CD4-positive, CD25-positive, alpha-beta regulatory T cell (primary cell): ENCODE measurements at regions not wholly inside any gene's neighbourhood (a gene's known extent, or its start where the extent isn't known, plus 50 kb on each side); places are given as distances from the start of the nearest gene placed in this dataset.

ENCODE experiments used
- ATAC-seq, 2 donors: fragments of 150-1000 bp; cut with Tn5 transposase; one replicate each; pipeline ENCODE4 v1.10.0; 2021; ENCODE audit warnings: low read depth in 2 of 2, moderate number of reproducible peaks in 2 of 2, moderate library complexity in 1 of 2
- DNase-seq, 3 donors: peaks; one replicate each; pipeline versions ENCODE4 v3.0.0 to v3.0.0-alpha.2; 2012 to 2022; ENCODE audit warnings: mixed read lengths in 1 of 3
- H3K27ac ChIP-seq: one replicate; pipeline ENCODE4 v1.7.0; 2013; ENCODE audit warnings: mild to moderate bottlenecking, low read length; ENCODE audit not compliant: insufficient read depth, poor library complexity, severe bottlenecking
- H3K27me3 ChIP-seq: one replicate; pipeline ENCODE4 v1.7.0; 2013; ENCODE audit warnings: low read length; ENCODE audit not compliant: control insufficient read depth, insufficient read depth
- H3K36me3 ChIP-seq: one replicate; pipeline ENCODE4 v1.7.0; 2013; ENCODE audit warnings: mild to moderate bottlenecking, low read length, moderate library complexity; ENCODE audit not compliant: control insufficient read depth, insufficient read depth
- H3K4me1 ChIP-seq: 2 replicates; pipeline ENCODE4 v1.7.0; 2013; ENCODE audit warnings: mild to moderate bottlenecking, low read length; ENCODE audit not compliant: insufficient read depth, control insufficient read depth, poor library complexity, severe bottlenecking
- H3K4me3 ChIP-seq: one replicate; pipeline ENCODE4 v1.7.0; 2013; ENCODE audit warnings: low read depth, mild to moderate bottlenecking, low read length, moderate library complexity
- H3K9me3 ChIP-seq, 2 experiments: 1 replicate in 1 of 2; 2 replicates in 1 of 2; pipeline ENCODE4 v1.7.0; 2013; ENCODE audit warnings: low read length in 2 of 2, mild to moderate bottlenecking in 1 of 2, moderate library complexity in 1 of 2; ENCODE audit not compliant: control insufficient read depth in 2 of 2
- H3K27ac Mint-ChIP-seq, 3 donors: one replicate each; pipeline ENCODE4 v1.8.0; 2020 to 2022; ENCODE audit warnings: mild to moderate bottlenecking in 3 of 3, mixed read lengths in 3 of 3, moderate library complexity in 2 of 3
- H3K27me3 Mint-ChIP-seq: one replicate; pipeline ENCODE4 v1.8.0; 2022; ENCODE audit warnings: mild to moderate bottlenecking, mixed read lengths
- H3K36me3 Mint-ChIP-seq: one replicate; pipeline ENCODE4 v1.8.0; 2020; ENCODE audit warnings: mixed read lengths
- H3K4me1 Mint-ChIP-seq, 4 donors: one replicate each; pipeline ENCODE4 v1.8.0; 2020 to 2022; ENCODE audit warnings: mixed read lengths in 4 of 4, mild to moderate bottlenecking in 1 of 4
- H3K4me3 Mint-ChIP-seq, 4 donors: one replicate each; pipeline ENCODE4 v1.8.0; 2020 to 2022; ENCODE audit warnings: mild to moderate bottlenecking in 4 of 4, mixed read lengths in 4 of 4, moderate library complexity in 3 of 4
- H3K9me3 Mint-ChIP-seq, 7 donors: one replicate each; pipeline ENCODE4 v1.8.0; 2020 to 2022; ENCODE audit warnings: mixed read lengths in 7 of 7, mild to moderate bottlenecking in 3 of 7, moderate library complexity in 2 of 7

GRCh38 chr14:96723946-96724345, 73.2 kb upstream of the VRK1 start:
- no peaks in the 10 kb centered on the region for H3K27me3 ChIP-seq
- no peak for ATAC-seq
- no peaks in the 10 kb centered on the region for H3K4me1 Mint-ChIP-seq
- H3K4me3 ChIP-seq, result no peak overlapping the region
- H3K27ac Mint-ChIP-seq, result no peak overlapping the region
- H3K27ac ChIP-seq, result no peak overlapping the region
- no peaks in the 10 kb centered on the region for H3K9me3 ChIP-seq
- H3K4me3 Mint-ChIP-seq, result no peak overlapping the region
- H3K36me3 Mint-ChIP-seq, result no peaks in the 10 kb centered on the region
- no peak for DNase-seq
- H3K36me3 ChIP-seq, result no peaks in the 10 kb centered on the region
- peaks cover 7% of the 10 kb centered on the region for H3K27me3 Mint-ChIP-seq
- peaks cover 0 to 3% (median 0%) of the 10 kb centered on the region in 7 donors for H3K9me3 Mint-ChIP-seq
- no peaks in the 10 kb centered on the region for H3K4me1 ChIP-seq

GRCh38 chr14:96725232-96725631, 72.0 kb upstream of the VRK1 start:
- no peaks in the 10 kb centered on the region for H3K36me3 Mint-ChIP-seq
- no peak overlapping the region for H3K27ac Mint-ChIP-seq
- no peak for ATAC-seq

GRCh38 chr14:96727073-96727472, 70.1 kb upstream of the VRK1 start:
- Mint-ChIP-seq H3K36me3 (no peaks in the 10 kb centered on the region), H3K27ac (no peak overlapping the region), H3K27me3 (peaks cover 6% of the 10 kb centered on the region), H3K9me3 (peaks cover 0 to 3% (median 0%) of the 10 kb centered on the region in 7 donors), H3K4me3 (no peak overlapping the region), H3K4me1 (no peaks in the 10 kb centered on the region)
- H3K4me3 ChIP-seq, result no peak overlapping the region
- no peak overlapping the region for H3K27ac ChIP-seq
- ATAC-seq (no peak), DNase-seq (no peak)
- no peaks in the 10 kb centered on the region for H3K9me3 ChIP-seq
- no peaks in the 10 kb centered on the region for H3K27me3 ChIP-seq
- H3K4me1 ChIP-seq, result no peaks in the 10 kb centered on the region
- H3K36me3 ChIP-seq, result no peaks in the 10 kb centered on the region

More at GRCh38 chr14:96725232-96725631, 72.0 kb upstream of the VRK1 start:
- no peaks in the 10 kb centered on the region for H3K4me1 Mint-ChIP-seq
- no peaks in the 10 kb centered on the region for H3K4me1 ChIP-seq
- H3K9me3 Mint-ChIP-seq, result peaks cover 0 to 3% (median 0%) of the 10 kb centered on the region in 7 donors
- H3K9me3 ChIP-seq, result no peaks in the 10 kb centered on the region
- no peak overlapping the region for H3K27ac ChIP-seq
- H3K27me3 ChIP-seq, result no peaks in the 10 kb centered on the region
- H3K36me3 ChIP-seq, result no peaks in the 10 kb centered on the region
- DNase-seq, result no peak
- H3K4me3 Mint-ChIP-seq, result no peak overlapping the region
- H3K4me3 ChIP-seq, result no peak overlapping the region
- no peaks in the 10 kb centered on the region for H3K27me3 Mint-ChIP-seq

- H3K4me1 ChIP-seq, result no peaks in the 10 kb centered on the region
- H3K27ac Mint-ChIP-seq, result no peak overlapping the region
- peaks cover 6% of the 10 kb centered on the region for H3K27me3 Mint-ChIP-seq
- H3K4me1 Mint-ChIP-seq, result no peaks in the 10 kb centered on the region
- no peak for DNase-seq
- no peak overlapping the region for H3K27ac ChIP-seq
- H3K36me3 Mint-ChIP-seq, result no peaks in the 10 kb centered on the region
- no peak overlapping the region for H3K4me3 ChIP-seq
- no peak for ATAC-seq
- no peak overlapping the region for H3K4me3 Mint-ChIP-seq
- peaks cover 1% of the 10 kb centered on the region for H3K27me3 ChIP-seq
- H3K36me3 ChIP-seq, result no peaks in the 10 kb centered on the region
- peaks cover 0 to 4% (median 0%) of the 10 kb centered on the region in 7 donors for H3K9me3 Mint-ChIP-seq
- no peaks in the 10 kb centered on the region for H3K9me3 ChIP-seq
Measured at GRCh38 chr14:96727491-96727890, 69.7 kb upstream of the VRK1 start.

- Mint-ChIP-seq H3K27ac (no peak overlapping the region), H3K36me3 (no peaks in the 10 kb centered on the region)
Measured at GRCh38 chr14:96727980-96728717, 69.0 kb upstream of the VRK1 start.

GRCh38 chr14:96729889-96730288, 67.3 kb upstream of the VRK1 start:
- H3K27ac ChIP-seq, result no peak overlapping the region
- no peak overlapping the region for H3K4me3 Mint-ChIP-seq
- H3K27ac Mint-ChIP-seq, result no peak overlapping the region
- no peaks in the 10 kb centered on the region for H3K4me1 Mint-ChIP-seq
- no peaks in the 10 kb centered on the region for H3K4me1 ChIP-seq
- DNase-seq (no peak), ATAC-seq (no peak)
- H3K9me3 Mint-ChIP-seq, result peaks cover 0 to 8% (median 0%) of the 10 kb centered on the region in 7 donors
- no peaks in the 10 kb centered on the region for H3K9me3 ChIP-seq
- peaks cover 6% of the 10 kb centered on the region for H3K27me3 ChIP-seq
- no peak overlapping the region for H3K4me3 ChIP-seq
- no peaks in the 10 kb centered on the region for H3K36me3 Mint-ChIP-seq
- H3K27me3 Mint-ChIP-seq, result peaks cover 14% of the 10 kb centered on the region
- no peaks in the 10 kb centered on the region for H3K36me3 ChIP-seq

More at GRCh38 chr14:96727980-96728717, 69.0 kb upstream of the VRK1 start:
- no peak overlapping the region for H3K4me3 Mint-ChIP-seq
- H3K4me3 ChIP-seq, result no peak overlapping the region
- H3K27me3 ChIP-seq, result peaks cover 3% of the 10 kb centered on the region
- H3K36me3 ChIP-seq, result no peaks in the 10 kb centered on the region
- no peaks in the 10 kb centered on the region for H3K9me3 ChIP-seq
- ATAC-seq (no peak), DNase-seq (no peak)
- peaks cover 6% of the 10 kb centered on the region for H3K27me3 Mint-ChIP-seq
- H3K4me1 ChIP-seq, result no peaks in the 10 kb centered on the region
- peaks cover 0 to 5% (median 0%) of the 10 kb centered on the region in 7 donors for H3K9me3 Mint-ChIP-seq
- no peak overlapping the region for H3K27ac ChIP-seq
- H3K4me1 Mint-ChIP-seq, result no peaks in the 10 kb centered on the region

GRCh38 chr14:96730386-96730785, 66.8 kb upstream of the VRK1 start:
- Histone ChIP-seq H3K27me3 (peaks cover 8% of the 10 kb centered on the region), H3K4me1 (no peaks in the 10 kb centered on the region), H3K36me3 (no peaks in the 10 kb centered on the region), H3K9me3 (no peaks in the 10 kb centered on the region), H3K4me3 (no peak overlapping the region), H3K27ac (no peak overlapping the region)
- Mint-ChIP-seq H3K9me3 (peaks cover 0 to 8% (median 0%) of the 10 kb centered on the region in 7 donors), H3K36me3 (no peaks in the 10 kb centered on the region), H3K27me3 (peaks cover 15% of the 10 kb centered on the region), H3K4me1 (no peaks in the 10 kb centered on the region), H3K27ac (no peak overlapping the region), H3K4me3 (no peak overlapping the region)
- DNase-seq (no peak), ATAC-seq (no peak)

- Histone ChIP-seq H3K27ac (no peak overlapping the region), H3K9me3 (no peaks in the 10 kb centered on the region), H3K36me3 (no peaks in the 10 kb centered on the region), H3K4me3 (no peak overlapping the region), H3K27me3 (peaks cover 24% of the 10 kb centered on the region), H3K4me1 (no peaks in the 10 kb centered on the region)
- no peak overlapping the region for H3K4me3 Mint-ChIP-seq
- peaks cover 0 to 4% (median 0%) of the 10 kb centered on the region in 7 donors for H3K9me3 Mint-ChIP-seq
- H3K4me1 Mint-ChIP-seq, result no peaks in the 10 kb centered on the region
- DNase-seq (no peak), ATAC-seq (no peak)
- H3K27me3 Mint-ChIP-seq, result peaks cover 51% of the 10 kb centered on the region
- no peaks in the 10 kb centered on the region for H3K36me3 Mint-ChIP-seq
- no peak overlapping the region for H3K27ac Mint-ChIP-seq
Measured at GRCh38 chr14:96734076-96734622, 63.0 kb upstream of the VRK1 start.
